ENCODE measurements at regions not wholly inside any gene's neighbourhood (a gene's known extent, or its start where the extent isn't known, plus 50 kb on each side); places are given as distances from the start of the nearest gene placed in this dataset.

DNA sequence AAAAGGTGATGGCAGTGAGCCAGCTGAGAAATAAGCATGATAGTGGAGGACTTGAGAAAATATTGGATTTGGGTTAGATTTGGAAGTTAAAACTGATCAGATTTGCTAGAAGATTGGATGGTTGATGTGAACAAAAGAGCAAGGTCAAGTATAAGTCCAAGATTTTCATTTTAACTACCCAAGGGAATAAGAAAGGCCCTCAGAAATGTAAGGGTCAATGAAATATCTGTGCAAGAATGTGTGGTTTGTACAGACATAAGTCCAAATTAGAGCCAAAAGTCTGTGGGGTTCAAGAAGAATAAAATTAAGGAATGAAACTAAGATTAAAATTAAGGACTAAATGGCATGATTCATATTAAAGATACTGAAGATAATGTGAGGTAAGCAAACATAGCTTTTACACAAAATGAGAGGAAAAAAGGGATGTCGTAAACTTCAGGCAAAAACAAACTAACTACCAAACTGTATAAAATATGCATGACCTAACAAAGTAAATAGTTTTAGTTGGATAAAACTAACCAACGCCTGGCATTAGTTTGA is 78.4 kb upstream of the CACNA2D1 start:
- DNase-seq (ENCODE audit: low spot score): no peak
- ATAC-seq (ENCODE audit: insufficient number of reproducible peaks, low FRiP score, low read depth): no peak

GRCh38 chr7:82517050-82517449 is 73.5 kb upstream of the CACNA2D1 start:
- ATAC-seq (ENCODE audit: insufficient number of reproducible peaks, low FRiP score, low read depth) (no peak), DNase-seq (ENCODE audit: low spot score) (no peak)
- no peak for TF ChIP-seq CTCF (IDR thresholded peaks at IDR 0.05)
- Histone ChIP-seq H3K36me3 (no peaks in the 10 kb centered on the region), H3K4me3 (no peak overlapping the region), H3K9me3 (no peaks in the 10 kb centered on the region), H3K4me1 (ENCODE audit: control insufficient read depth in 1 of 2, low read depth in 2 of 2) (no peaks in the 10 kb centered on the region), H3K27ac (no peak overlapping the region), H3K27me3 (replicated peaks; ENCODE audit: insufficient read depth) (no peaks in the 10 kb centered on the region)

More for the DNA sequence above, 78.4 kb upstream of the CACNA2D1 start:
- TF ChIP-seq CTCF (IDR thresholded peaks at IDR 0.05): no peak
- Histone ChIP-seq H3K9me3 (no peaks in the 10 kb centered on the region), H3K27me3 (replicated peaks; ENCODE audit: insufficient read depth) (no peaks in the 10 kb centered on the region), H3K27ac (no peak overlapping the region), H3K36me3 (no peaks in the 10 kb centered on the region), H3K4me3 (no peak overlapping the region), H3K4me1 (ENCODE audit: control insufficient read depth in 1 of 2, low read depth in 2 of 2) (no peaks in the 10 kb centered on the region)

GRCh38 chr7:82511542-82511941 is 68.0 kb upstream of the CACNA2D1 start:
- no peak overlapping the region for H3K27ac ChIP-seq
- H3K36me3 ChIP-seq: no peaks in the 10 kb centered on the region
- no peaks in the 10 kb centered on the region for H3K27me3 ChIP-seq (replicated peaks; ENCODE audit: insufficient read depth)
- no peak for TF ChIP-seq CTCF (IDR thresholded peaks at IDR 0.05)
- H3K4me3 ChIP-seq: no peak overlapping the region
- no peaks in the 10 kb centered on the region for H3K9me3 ChIP-seq
- no peak for ATAC-seq (ENCODE audit: insufficient number of reproducible peaks, low FRiP score, low read depth)
- DNase-seq (ENCODE audit: low spot score): no peak
- no peaks in the 10 kb centered on the region for H3K4me1 ChIP-seq (ENCODE audit: control insufficient read depth in 1 of 2, low read depth in 2 of 2)

DNA sequence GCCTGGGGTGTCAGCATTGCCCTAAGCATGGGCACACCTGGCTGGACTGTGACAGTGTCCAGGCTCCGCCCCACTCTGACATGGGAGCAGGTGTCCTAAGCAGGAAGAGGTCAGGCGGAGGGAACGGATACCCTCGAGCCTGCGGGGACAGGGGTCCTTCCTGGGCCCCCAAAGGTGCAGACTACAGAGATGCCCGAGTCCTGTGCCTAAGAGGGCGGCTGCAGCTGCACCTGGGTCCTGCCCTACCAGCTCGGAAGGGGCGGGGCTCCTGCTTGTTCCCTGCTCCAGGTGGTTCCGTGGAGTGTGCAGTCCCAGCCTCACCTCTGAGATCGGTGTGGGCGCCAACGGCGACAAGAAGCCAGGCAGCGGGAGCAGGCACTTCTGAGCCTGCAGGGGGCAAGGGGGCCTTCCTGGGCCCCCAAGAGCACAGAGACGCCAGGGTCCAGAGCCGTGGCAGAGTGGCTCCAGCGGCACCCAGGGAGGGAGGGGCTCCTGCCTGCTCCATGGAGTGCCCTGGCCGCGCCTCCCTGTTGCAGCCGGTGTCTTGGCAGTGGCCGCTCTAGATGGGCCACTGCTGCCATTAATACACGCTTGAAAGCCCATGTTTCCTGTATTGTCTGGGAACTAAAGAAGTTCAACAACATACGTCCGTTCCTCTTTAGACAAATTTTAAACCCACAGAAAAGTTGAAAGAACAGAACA is 64.5 kb upstream of the CACNA2D1 start:
- H3K4me1 ChIP-seq (ENCODE audit: control insufficient read depth in 1 of 2, low read depth in 2 of 2): no peaks in the 10 kb centered on the region
- no peaks in the 10 kb centered on the region for H3K27me3 ChIP-seq (replicated peaks; ENCODE audit: insufficient read depth)
- no peak for DNase-seq (ENCODE audit: low spot score)
- no peaks in the 10 kb centered on the region for H3K36me3 ChIP-seq
- H3K4me3 ChIP-seq: no peak overlapping the region
- no peaks in the 10 kb centered on the region for H3K9me3 ChIP-seq
- H3K27ac ChIP-seq: no peak overlapping the region
- no peak for TF ChIP-seq CTCF (IDR thresholded peaks at IDR 0.05)
- no peak for ATAC-seq (ENCODE audit: insufficient number of reproducible peaks, low FRiP score, low read depth)

DNA sequence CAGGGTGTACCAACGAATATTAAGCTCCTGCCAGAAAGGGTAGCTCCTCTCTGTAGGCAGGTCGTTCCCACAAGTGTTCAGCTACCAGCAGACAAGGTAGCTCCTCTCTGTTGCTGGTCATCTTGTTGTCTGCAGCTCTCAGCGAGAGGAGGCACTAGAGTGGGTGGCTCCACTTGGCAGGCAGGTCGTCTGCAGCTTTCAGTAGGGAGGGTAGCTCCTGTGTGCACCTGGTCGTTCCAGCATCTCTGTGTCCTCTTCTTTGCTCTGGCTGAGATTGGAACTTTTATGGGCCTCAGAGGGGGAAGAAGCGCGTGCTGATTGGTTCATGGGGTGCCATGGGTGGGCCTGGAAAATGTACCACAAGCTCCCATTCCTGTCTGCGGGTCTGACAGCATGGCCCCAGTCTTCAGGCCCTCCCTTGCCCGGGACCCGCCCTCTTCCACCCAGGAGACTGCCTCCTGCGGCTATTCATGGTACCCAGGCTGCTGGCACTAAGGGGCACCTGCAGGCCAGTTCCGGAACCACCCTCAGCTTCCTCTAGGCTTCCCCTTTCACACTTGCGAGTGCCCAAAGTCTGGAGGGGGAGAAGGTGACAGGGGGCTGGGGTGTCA is 63.9 kb upstream of the CACNA2D1 start:
- no peak for DNase-seq (ENCODE audit: low spot score)
- Histone ChIP-seq H3K36me3 (no peaks in the 10 kb centered on the region), H3K4me1 (ENCODE audit: control insufficient read depth in 1 of 2, low read depth in 2 of 2) (no peaks in the 10 kb centered on the region), H3K27ac (no peak overlapping the region), H3K9me3 (no peaks in the 10 kb centered on the region), H3K4me3 (no peak overlapping the region), H3K27me3 (replicated peaks; ENCODE audit: insufficient read depth) (no peaks in the 10 kb centered on the region)
- ATAC-seq (ENCODE audit: insufficient number of reproducible peaks, low FRiP score, low read depth): no peak
- no peak for TF ChIP-seq CTCF (IDR thresholded peaks at IDR 0.05)
